HG02759 (cell line): ENCODE measurements at regions not wholly inside any gene's neighbourhood (a gene's known extent, or its start where the extent isn't known, plus 50 kb on each side); places are given as distances from the start of the nearest gene placed in this dataset.

Source experiments
- ATAC-seq: cut with Tn5 transposase; IDR thresholded peaks from one replicate; pipeline ENCODE4 v1.9.1; 2021; ENCODE audit warnings: mild to moderate bottlenecking, moderate library complexity; ENCODE audit not compliant: unreplicated experiment

DNA sequence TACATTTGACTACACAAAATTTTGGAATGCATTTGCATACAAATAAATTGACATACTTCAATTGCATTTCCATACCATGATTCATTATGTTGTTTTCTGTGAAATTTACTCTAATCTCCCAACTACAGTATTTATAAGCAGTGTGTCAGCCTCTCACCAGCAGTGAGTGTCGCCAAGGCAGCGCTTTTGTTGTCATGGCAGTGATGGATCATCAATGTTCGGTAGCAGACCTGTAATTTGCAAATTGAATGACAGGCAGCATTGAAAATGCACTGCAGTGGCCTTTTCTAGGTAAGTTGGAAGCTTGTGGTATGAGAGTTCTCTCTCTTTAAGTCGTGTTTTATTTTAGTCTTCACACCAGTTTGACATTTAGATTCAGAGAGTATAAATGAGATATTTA, 534.1 kb downstream of the PCDH17 start:
- ATAC-seq, result no peak

DNA sequence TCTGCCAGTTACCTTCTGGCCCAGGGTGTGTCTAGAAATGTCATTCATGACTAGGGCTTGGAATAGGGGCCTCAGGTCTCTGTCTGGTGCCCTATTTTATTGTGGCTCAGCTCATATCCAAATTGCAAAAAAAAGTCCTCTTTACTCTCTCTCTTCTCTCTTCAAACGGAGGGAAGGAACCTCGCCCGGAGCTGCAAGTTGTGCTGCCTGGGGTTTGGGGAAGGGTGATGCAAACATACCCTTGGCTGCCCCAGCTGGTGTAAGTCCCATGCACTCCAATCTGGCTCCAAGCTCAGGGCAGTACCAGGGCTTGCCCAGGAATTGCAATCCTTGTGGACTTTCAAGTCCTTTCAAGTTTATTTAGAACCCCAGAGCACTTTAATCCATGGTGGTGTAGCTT, 549.6 kb downstream of the PCDH17 start:
- no peak for ATAC-seq

DNA sequence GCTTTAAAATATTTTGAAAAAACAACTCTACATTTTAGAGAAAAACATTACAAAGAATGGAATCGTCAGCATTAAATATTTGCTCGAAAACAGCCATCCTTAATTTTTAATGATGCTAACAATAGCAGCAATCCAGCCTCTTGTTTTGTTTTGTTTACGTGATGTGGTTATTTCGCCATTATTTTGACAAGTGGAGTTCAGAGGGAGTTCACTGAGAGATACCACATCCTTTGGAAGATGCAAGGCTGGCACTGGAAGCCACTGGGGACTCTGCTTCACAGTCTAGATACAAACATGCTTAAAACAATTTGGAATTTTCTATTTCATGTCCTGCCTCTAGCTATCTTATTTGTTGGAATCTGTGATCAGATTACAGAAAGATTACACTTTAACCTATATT, 556.3 kb downstream of the PCDH17 start:
- no peak for ATAC-seq

DNA sequence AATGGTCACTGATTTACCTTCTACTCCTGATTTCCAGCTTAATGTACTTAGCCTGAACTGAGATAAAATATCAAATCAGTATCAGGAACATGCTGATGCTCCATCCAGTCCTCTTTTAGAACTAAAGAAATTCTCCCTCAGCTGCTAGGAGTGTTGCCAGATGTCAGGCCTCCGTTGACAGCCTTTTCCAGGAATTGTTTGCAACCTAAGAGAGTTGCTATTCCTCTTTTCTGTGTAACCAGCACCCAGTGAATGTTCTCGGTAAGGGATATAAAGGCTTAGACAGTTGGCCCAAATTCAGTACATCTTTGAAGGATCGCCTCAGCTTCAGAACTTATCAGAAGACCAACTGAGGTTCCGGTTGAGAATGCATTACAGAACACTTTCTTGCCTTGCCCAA, 559.0 kb downstream of the PCDH17 start:
- no peak for ATAC-seq

DNA sequence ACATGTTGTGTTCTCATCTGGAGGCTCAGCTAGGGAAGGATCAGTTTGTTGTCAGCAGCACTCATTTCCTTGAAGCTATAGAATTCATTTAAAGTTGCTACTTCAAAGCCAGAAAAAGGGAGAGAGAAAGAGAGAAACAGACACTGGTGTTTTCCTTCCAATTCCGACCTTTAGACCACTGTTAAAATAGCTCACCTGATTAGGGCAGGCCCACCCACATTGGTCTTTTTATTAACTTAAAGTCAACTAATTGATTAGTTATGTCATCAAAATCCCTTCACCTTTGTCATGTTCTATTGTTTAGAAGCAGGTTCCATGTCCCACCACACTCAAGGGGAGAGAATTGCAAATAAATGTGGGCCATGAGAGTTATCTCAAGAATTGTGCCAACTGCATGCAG, 560.2 kb downstream of the PCDH17 start:
- ATAC-seq, result no peak

DNA sequence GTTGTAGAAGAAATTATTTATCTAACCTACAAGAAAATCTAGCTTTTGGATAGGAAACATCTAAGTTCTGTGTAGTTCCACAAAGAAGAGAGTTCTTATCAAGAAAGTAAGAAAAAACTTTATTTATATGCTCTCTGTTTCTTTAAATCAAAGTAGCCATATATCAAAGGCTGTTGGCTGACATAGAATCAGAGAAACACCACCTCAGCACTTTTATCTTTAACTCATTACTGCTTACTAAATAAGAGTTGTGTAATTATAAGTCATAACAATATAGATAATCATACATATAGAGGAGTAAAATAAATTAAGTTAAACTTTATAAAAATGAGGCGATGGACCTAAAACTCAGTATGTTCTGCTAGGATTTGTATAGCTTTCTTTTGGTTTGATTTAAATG, 570.6 kb downstream of the PCDH17 start:
- no peak for ATAC-seq

DNA sequence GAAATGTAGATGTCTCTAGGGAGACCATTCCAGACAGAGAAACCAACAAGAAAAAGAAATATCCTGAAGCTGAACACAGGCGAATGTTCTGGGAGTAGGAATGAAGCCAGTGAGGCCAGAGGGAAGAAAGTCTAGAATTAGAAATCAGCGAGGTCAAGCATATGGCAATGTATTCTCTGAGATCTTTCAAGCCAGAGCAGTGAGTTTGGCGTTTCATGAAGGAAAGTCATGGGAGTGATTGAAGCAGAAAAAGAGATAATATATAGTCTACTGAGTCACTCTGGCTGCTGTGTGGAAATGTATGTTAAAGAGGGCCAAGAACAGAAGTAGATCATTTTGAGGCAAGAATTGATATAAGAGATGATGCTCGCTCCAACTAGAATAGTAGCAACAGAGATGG, 576.0 kb downstream of the PCDH17 start:
- ATAC-seq, result no peak

DNA sequence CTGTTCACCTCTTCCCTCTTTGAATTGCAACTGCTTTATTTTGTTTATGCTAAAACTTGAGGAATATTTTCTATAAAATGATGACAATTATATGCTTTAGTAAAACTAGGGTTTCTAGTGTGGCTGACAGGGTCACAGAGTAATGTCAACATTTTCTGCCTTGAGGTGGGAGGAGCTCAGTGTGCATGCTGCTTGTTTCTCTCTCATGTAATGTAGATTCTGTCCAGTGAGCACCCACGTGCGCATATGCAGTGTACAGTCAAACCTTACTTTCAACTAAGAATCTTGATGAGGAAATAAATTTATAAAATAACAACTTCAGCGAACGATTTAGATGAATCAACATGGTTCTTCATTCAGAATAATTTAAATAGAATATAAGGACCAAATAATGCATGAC, 603.9 kb downstream of the PCDH17 start:
- no peak for ATAC-seq

DNA sequence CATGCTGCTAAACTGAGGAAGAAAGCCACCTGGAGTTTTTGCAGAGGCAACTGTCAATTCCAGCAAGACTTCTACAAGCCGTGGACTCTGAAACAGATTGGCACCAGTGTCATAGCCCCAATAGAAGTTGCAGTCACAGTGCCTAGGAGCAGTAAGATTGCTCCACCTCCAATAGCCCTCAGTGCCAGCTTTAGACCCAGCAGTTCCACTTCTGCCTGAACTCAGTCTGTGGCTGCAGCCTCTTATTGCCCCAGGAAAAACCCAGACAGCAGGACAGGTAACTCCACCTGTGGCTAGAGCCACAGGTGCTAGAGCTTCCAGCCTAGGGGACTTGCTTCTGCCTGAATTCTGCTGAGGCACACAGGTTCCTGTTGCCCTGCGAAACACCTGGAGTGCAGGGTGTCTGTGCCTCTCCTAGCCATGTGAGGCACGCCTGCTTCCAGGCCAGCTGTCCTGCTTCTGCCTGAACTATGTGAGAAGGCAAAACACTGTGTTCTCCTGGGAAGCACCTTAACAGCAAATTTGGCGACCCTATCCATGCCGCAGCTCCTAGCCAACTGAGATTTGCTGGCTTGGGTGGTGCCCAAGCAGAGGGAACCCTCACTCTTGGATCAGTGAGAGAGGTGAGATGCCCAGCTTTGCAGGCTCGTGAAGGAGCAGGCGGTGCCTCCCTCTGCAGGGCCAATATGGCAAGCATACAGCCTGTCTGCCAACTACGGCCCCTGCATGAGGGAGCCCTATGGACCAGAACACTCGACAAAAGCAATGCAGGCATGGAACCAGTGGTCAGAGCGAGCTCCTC, 607.6 kb downstream of the PCDH17 start:
- no peak for ATAC-seq

DNA sequence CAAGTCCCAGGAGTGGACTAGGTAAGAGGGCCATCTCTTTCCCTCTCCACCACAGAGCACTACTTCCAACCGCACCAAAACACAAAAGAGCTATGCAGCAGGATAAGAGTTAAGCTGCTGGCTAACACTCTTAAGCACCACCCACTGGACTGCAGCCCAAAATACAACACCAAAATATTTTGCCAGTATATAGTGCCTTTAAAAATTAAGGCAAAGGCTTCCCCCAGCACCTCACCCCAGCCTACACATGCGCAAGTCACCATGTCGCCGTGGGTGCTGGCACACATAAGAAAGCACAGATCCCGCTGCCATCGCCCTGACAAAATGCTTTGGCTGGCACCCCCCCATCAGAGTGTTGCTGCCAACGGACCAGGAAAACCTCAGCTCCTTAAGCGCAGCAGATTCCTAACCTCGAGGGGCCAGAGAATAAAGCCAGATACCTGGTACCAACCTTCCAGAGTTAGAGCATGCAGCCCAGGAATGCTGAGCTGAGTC, 608.3 kb downstream of the PCDH17 start:
- ATAC-seq, result no peak

DNA sequence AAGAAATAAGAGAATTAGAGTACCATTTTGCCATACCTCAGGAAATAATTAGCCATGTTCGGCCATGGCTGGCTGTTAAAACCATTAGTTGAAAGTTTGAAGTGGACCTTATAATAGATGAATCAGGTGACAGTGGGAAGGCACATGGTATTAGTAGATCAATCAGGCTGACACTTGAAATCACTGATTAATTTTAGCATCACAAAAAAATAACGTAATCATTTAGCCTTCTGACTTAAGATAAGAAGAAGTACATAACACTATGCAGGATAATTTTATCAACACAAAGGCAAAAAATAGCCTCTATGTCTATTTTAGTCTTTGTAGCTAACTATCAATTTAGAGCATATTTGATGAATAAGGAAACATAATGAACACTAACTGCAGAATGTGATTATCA, 615.5 kb downstream of the PCDH17 start:
- no peak for ATAC-seq

DNA sequence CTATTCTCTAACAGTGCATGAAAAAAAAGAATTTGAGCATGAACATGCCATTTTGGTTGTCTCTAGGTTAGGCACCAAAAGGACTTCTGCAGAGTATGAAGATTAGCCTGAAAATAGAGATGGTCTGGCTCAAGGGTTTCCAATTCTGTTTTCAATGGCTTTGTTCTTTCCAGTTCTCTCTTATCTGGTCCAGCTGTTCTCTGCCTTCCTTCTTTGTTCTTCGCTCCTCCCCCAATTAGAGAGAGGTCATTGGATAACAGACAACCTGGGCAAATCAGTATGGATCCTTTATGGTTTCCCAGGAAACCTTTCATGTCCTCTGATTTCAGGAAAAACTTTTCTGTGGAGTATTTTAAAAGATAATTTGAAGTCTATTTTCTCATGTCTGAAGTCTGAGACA, 623.4 kb downstream of the PCDH17 start:
- ATAC-seq, result no peak

DNA sequence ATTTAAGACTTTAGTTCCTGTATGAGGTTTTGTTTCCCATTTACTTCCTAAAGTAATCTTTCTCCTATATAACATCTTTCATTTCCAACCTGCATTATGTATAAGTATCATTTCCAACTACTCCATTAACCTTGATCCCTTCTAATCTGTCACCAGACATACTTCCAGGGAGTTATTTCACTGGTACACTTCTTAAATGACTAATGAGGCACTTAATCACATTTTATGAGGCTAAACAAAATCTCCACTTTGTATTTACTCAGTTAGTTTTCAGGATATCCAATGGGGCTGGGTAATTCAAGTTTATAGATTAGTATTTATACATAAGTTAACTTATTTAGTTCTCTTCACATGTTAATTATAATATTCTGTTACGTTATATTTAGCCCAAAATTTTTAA, 634.7 kb downstream of the PCDH17 start:
- ATAC-seq, result no peak

DNA sequence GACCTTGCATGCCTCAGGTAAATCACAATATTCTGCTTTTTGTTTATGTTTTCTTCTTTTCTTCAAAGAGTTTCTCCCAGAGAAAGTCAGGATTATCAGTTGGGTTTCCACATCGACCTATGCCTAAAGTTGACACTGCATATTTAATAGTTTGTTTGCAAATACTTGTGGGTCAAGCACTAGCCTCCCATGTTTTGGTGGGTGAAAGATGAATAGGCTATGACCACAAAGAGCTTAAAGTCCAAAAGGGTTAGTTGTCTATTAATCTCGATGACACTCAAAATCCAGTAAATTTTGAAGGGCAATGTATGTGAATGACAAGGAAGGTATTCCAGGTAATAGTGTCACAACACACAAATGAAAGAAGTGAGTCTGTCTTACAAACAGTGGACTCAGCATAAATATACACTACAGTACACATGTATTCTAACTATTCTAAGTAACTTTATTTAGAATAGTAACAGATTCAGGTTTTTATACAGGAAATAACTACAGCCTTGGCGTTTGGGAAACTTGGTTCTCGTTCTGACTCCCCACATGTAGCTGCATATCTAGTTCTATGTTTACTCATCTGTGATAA, 667.1 kb downstream of the PCDH17 start:
- ATAC-seq, result no peak

DNA sequence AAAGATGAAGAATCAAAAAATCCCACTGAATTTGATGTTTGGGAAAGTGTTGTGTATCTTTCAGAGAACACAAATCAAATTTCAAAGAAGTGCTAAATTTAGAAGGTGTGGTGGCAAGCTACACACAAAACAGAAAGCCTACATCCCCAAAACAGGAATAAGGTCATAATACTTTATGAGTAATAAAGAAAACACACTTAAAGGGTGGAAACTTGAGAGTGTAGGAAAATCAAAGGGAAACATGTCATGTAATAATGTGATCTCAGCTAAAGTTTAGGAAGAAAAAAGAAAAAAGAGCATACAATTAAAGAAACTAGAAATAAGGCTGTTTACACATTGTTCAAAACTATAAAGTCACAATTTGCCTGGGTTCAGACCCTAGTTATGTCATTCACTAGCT, 668.7 kb downstream of the PCDH17 start:
- no peak for ATAC-seq

DNA sequence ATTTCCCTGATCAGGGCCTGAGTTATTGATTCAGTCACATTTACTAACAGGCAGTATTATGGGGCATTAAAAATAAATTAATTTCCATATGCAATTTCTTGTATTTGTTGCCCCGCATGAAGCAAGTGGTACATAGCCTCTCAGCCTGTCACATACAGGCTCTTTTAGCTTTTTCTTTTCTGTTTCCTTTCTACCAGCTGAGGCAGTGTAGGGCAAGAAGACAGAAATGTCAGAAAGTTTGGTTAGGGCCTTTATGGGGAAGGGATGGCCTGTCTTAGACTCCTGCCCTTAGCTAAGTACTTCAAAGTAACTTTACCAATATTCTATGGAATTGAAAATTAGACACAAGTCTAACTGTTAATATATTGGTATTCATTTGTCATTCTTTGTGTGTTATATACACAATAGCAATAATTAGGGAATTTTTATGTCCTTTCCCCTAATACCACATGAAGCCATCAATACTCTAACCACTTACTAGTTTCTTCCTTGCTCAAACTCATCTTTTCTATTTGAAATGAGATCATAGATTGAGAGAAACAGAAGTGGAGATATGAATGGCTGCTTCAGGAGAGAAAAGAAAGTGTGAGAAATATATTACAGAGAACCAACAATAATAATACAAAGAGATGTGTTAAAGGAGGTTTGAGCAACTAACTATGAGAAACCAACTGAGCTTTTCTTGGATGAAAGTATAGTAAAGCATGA, 669.6 kb downstream of the PCDH17 start:
- no peak for ATAC-seq

DNA sequence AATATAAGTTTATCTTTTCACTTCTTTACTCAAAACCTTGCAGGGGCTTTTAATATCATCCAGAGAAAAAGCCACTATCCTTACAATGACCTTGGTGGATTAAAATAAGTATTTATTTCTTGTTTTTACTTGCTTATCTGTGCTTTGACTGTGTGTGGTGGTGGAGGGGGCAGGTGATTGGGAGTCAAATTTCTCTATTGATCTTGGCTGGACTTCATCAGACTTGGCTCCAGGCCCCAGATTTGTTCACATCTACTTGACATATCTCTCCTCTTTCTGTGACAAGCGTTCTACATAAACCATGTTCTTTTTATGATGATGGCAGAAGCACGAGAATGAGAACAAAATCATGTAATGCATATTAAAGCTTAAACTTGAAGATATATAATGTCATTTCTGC, 670.8 kb downstream of the PCDH17 start:
- no peak for ATAC-seq

DNA sequence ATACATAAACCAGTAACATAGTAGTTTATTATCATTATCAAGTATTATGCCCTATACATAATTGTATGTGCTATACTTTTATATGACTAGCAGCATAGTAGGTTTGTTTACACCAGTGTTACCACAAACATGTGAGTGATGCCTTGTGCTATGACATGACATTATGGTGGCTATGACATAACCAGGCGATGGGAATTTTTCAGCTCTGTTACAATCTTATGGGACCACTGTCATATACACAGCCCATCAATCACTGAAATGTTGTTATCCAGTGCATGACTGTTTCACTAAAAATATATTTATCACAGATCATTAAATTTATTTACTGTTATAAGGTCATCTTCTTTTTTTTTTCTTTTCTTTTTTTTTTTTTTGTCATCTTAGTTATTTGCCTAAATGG, 674.5 kb downstream of the PCDH17 start:
- no peak for ATAC-seq

DNA sequence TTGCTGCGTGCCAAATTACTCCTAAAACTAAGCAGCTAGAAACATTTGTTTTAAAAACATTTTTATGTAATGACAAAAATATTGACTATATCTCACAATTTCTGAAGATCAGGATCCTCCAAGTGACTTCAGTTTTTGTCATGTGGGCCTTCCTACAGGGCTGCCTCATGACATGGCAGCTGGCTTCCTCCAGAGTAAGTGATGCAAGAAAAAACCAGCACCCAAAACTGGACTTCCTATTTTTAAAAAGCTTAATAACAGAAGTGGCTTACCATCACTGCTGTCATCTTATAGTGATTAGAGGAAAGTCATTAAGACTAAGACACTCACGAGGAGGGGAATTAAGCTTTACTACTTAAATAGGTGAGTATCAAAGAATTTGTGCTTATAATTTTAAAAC, 681.7 kb downstream of the PCDH17 start:
- no peak for ATAC-seq

DNA sequence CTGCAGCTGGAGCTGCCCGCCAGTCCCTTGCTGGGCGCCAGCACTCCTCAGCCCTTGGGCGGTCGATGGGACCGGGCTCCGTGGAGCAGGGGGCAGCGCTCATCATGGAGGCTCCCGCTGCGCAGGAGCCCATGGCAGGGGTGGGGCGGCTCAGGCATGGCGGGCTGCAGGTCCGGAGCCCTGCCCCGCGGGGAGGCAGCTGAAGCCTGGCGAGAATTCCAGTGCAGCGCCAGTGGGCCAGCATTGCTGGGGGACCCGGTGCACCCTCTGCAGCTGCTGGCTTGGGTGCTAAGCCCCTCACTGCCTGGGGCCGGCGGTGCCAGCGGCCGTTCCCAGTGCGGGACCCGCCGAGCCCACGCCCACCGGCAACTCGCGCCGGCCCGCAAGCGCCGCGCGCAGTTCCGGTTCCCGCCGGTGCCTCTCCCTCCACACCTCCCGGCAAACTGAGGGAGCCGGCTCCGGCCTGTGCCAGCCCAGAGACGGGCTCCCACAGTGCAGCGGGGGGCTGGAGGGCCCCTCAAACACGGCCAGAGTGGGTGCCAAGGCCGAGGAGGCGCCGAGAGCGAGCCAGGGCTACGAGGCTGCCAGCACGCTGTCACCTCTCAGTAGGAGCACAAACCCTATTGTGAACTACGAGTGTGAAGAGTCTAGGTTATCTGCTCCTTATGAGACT, 687.1 kb downstream of the PCDH17 start:
- no peak for ATAC-seq

DNA sequence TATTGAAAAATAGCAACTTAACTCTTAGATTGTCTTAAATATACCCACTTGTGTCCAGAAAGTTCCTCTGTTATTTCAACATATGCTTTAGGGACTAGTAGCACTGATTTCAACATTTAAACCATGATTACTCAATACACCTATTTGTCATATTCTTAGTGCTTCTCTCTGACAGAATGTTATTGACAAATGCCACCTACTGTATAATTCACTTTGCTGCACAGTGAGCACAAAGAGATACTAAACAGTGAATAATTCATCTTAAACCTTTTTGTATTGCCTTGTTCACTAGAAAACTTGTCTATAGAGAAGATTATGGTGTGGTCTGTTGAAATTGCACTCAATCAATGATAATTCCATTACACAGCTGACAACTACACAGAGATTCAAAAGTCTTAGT, 692.6 kb downstream of the PCDH17 start:
- ATAC-seq, result no peak

DNA sequence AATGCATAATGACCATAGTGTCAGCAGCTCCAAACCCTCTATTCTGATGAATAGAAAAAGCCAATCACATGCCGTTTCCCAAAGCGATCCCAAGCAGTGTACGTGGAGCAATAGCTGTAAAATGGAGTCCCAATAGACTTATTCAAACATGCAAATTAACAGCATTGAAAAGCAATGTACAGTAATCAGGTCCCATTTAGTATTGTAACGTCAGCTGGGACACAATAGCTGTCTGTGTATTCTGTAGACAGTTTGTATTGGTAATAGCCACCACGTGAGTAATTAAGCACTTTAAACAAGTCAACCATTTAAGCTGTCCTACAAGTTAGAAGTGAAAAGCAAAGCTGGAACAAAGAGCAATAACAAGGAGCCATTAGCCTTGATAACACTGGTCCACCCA, 698.2 kb downstream of the PCDH17 start:
- ATAC-seq, result no peak
